HL-60 (cell line): ENCODE measurements at regions not wholly inside any gene's neighbourhood (a gene's known extent, or its start where the extent isn't known, plus 50 kb on each side); places are given as distances from the start of the nearest gene placed in this dataset.

ENCODE experiments used
- DNase-seq, 2 experiments: peaks; one replicate each; pipeline ENCODE4 v3.0.0-alpha.2; 2010 to 2020; ENCODE audit warnings: low read depth in 1 of 2, low spot score in 1 of 2
- H3K27ac ChIP-seq: fragments of 250-450 bp; sonication (Bioruptor Pico); replicated peaks from 2 replicates; pipeline ENCODE4 v1.5.1; 2020; ENCODE audit warnings: mild to moderate bottlenecking, moderate library complexity
- H3K27me3 ChIP-seq: fragments of 250-450 bp; sonication (Bioruptor Pico); 2 replicates; pipeline ENCODE4 v1.5.1; 2021; ENCODE audit warnings: mild to moderate bottlenecking, moderate library complexity; ENCODE audit not compliant: insufficient read depth, poor library complexity, severe bottlenecking
- H3K4me3 ChIP-seq: replicated peaks from 2 replicates; pipeline ENCODE4 v1.5.1; 2011; ENCODE audit warnings: mild to moderate bottlenecking, control low read depth, low read length; ENCODE audit not compliant: insufficient read depth
- GABPA ChIP-seq: IDR thresholded peaks from 2 replicates; pipeline ENCODE4 v1.6.1; 2012; ENCODE audit warnings: low read depth
- POLR2AphosphoS5 ChIP-seq: IDR thresholded peaks from 2 replicates; pipeline ENCODE4 v1.6.1; 2012; ENCODE audit warnings: low read depth
- SPI1 ChIP-seq: IDR thresholded peaks from 2 replicates; pipeline ENCODE4 v1.6.1; 2012; ENCODE audit warnings: low read depth, mild to moderate bottlenecking, borderline replicate concordance
- TF ChIP-seq, protein P1 (sequence below): IDR thresholded peaks from 2 replicates; pipeline ENCODE4 v1.6.1; 2012; ENCODE audit warnings: low read depth; ENCODE audit not compliant: insufficient replicate concordance
- TF ChIP-seq, protein P2 (sequence below): IDR thresholded peaks from one replicate; pipeline ENCODE4 v1.5.1; 2011; ENCODE audit warnings: low read length, control low read depth, inconsistent platforms; ENCODE audit not compliant: insufficient read depth

DNA sequence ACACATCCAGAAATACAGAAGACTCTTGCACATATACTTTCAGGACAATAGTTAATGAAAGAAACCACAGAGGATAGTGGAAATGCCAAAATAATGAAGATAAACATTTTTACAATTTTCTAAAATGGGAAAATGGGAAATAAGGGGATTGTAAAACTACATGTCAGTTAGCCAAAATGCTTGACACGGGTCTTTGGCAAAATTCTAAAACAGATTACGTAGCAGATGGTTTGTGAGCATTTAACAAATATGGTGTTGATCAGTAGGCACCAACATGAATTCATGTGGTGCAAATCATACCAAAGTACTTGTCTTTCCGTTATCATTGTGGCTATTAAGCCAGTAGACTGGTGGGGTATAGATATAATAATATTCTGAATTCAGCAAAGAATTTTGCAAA is 348.5 kb upstream of the ROBO1 start:
- H3K27ac ChIP-seq: no peak overlapping the region
- TF ChIP-seq, protein P1, sequence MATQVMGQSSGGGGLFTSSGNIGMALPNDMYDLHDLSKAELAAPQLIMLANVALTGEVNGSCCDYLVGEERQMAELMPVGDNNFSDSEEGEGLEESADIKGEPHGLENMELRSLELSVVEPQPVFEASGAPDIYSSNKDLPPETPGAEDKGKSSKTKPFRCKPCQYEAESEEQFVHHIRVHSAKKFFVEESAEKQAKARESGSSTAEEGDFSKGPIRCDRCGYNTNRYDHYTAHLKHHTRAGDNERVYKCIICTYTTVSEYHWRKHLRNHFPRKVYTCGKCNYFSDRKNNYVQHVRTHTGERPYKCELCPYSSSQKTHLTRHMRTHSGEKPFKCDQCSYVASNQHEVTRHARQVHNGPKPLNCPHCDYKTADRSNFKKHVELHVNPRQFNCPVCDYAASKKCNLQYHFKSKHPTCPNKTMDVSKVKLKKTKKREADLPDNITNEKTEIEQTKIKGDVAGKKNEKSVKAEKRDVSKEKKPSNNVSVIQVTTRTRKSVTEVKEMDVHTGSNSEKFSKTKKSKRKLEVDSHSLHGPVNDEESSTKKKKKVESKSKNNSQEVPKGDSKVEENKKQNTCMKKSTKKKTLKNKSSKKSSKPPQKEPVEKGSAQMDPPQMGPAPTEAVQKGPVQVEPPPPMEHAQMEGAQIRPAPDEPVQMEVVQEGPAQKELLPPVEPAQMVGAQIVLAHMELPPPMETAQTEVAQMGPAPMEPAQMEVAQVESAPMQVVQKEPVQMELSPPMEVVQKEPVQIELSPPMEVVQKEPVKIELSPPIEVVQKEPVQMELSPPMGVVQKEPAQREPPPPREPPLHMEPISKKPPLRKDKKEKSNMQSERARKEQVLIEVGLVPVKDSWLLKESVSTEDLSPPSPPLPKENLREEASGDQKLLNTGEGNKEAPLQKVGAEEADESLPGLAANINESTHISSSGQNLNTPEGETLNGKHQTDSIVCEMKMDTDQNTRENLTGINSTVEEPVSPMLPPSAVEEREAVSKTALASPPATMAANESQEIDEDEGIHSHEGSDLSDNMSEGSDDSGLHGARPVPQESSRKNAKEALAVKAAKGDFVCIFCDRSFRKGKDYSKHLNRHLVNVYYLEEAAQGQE: no peak
- TF ChIP-seq GABPA (no peak), POLR2AphosphoS5 (no peak), SPI1 (no peak)
- TF ChIP-seq, protein P2, sequence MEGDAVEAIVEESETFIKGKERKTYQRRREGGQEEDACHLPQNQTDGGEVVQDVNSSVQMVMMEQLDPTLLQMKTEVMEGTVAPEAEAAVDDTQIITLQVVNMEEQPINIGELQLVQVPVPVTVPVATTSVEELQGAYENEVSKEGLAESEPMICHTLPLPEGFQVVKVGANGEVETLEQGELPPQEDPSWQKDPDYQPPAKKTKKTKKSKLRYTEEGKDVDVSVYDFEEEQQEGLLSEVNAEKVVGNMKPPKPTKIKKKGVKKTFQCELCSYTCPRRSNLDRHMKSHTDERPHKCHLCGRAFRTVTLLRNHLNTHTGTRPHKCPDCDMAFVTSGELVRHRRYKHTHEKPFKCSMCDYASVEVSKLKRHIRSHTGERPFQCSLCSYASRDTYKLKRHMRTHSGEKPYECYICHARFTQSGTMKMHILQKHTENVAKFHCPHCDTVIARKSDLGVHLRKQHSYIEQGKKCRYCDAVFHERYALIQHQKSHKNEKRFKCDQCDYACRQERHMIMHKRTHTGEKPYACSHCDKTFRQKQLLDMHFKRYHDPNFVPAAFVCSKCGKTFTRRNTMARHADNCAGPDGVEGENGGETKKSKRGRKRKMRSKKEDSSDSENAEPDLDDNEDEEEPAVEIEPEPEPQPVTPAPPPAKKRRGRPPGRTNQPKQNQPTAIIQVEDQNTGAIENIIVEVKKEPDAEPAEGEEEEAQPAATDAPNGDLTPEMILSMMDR: no peak
- no peak overlapping the region for H3K4me3 ChIP-seq
- H3K27me3 ChIP-seq: no peaks in the 10 kb centered on the region
- DNase-seq: no peak

DNA sequence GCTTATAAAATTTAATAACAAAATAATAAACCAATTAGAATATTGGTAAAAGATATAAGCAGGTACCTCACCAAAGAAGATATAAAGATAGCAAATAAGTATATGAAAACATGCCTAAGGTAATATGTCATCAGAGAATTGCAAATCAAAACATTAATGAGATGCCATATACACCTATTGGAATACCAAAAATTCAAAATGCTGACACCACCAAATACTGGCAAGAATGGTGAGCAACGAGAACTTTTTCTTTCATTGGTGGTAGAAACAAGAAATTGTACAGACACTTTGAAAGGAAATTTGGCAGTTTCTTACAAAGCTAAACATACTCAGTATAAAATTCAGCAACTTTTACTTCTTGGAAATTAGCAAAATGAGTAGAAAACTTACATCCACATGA is 346.9 kb upstream of the ROBO1 start:
- Histone ChIP-seq H3K4me3 (no peak overlapping the region), H3K27ac (no peak overlapping the region), H3K27me3 (no peaks in the 10 kb centered on the region)
- DNase-seq: no peak
- TF ChIP-seq, protein P1: no peak
- TF ChIP-seq POLR2AphosphoS5 (no peak), GABPA (no peak), SPI1 (no peak)
- TF ChIP-seq, protein P2: no peak

DNA sequence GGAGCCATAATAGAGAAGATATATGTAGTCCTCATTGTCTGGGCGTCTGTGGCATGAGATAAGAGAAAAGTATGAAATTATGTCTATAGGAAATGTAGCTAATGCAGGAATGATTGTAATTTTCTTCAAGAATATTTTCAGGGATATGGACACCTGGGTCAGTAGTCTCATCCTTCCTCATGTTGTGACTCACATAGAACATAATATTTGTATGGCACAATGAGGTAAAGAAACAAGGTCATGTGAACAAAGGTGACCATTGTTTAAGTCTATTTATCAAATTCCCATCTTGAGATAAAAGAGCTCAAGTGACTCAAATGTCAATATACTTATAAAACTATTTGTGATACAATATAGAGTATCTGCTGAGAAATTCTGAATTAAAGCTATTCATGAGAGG is 345.5 kb upstream of the ROBO1 start:
- no peaks in the 10 kb centered on the region for H3K27me3 ChIP-seq
- no peak overlapping the region for H3K4me3 ChIP-seq
- no peak overlapping the region for H3K27ac ChIP-seq
- TF ChIP-seq, protein P2: no peak
- TF ChIP-seq POLR2AphosphoS5: no peak
- no peak for TF ChIP-seq GABPA
- TF ChIP-seq, protein P1: no peak
- no peak for TF ChIP-seq SPI1
- no peak for DNase-seq
